Tibial nerve (tissue), 4 donors: ENCODE measurements at regions not wholly inside any gene's neighbourhood (a gene's known extent, or its start where the extent isn't known, plus 50 kb on each side); places are given as distances from the start of the nearest gene placed in this dataset.

Source experiments
- EP300 ChIP-seq, 2 donors: sonication (generic); formaldehyde crosslinking; IDR thresholded peaks; one replicate each; pipeline ENCODE4 v1.6.1; 2017; ENCODE audit warnings: antibody characterized with exemption in 2 of 2, mild to moderate bottlenecking in 1 of 2
- POLR2A ChIP-seq, 2 donors: fragments of 450-650 bp; IDR thresholded peaks; one replicate each; pipeline ENCODE4 v1.6.1; 2017; ENCODE audit warnings: antibody characterized with exemption in 2 of 2, mild to moderate bottlenecking in 2 of 2, moderate library complexity in 2 of 2
- TF ChIP-seq, protein P1 (sequence below), 5 experiments: fragments of 200-600 bp in 3 of 5; fragments of 450-650 bp in 2 of 5; sonication (generic) in 3 of 5; IDR thresholded peaks; one replicate each; pipeline ENCODE4 v1.5.1; 2016 to 2019; ENCODE audit warnings: antibody characterized with exemption in 5 of 5, mild to moderate bottlenecking in 3 of 5, moderate library complexity in 2 of 5

DNA sequence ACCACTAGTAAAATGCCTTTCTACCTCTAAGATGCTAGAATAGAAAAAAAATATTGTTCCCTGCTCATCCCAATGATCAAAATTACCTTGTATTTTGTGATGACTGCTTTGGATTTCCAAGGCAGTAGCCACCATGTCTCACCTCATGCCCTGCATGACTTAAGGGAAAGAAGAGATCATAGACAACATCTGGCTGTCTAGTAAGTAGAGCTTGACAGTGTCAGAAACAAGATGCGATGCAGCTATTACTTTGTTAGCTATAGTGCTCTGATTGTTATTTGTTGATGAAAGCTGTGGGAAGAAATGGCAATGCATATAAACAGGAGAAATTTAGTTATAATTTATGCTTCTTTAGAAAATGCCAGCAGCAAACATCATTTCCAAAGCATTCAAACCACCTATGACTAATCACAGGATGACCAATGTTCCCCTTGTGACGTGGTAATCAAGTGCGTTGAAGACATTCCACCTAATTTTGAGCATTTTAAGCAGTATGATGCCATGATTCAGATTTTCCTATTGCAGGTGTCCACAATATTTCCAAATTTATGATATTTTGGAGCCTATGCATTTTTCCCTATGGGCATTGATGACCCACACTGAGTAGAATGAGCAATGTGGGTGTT is 308.3 kb downstream of the KCNRG start:
- TF ChIP-seq, protein P1, sequence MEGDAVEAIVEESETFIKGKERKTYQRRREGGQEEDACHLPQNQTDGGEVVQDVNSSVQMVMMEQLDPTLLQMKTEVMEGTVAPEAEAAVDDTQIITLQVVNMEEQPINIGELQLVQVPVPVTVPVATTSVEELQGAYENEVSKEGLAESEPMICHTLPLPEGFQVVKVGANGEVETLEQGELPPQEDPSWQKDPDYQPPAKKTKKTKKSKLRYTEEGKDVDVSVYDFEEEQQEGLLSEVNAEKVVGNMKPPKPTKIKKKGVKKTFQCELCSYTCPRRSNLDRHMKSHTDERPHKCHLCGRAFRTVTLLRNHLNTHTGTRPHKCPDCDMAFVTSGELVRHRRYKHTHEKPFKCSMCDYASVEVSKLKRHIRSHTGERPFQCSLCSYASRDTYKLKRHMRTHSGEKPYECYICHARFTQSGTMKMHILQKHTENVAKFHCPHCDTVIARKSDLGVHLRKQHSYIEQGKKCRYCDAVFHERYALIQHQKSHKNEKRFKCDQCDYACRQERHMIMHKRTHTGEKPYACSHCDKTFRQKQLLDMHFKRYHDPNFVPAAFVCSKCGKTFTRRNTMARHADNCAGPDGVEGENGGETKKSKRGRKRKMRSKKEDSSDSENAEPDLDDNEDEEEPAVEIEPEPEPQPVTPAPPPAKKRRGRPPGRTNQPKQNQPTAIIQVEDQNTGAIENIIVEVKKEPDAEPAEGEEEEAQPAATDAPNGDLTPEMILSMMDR (IDR thresholded peaks at IDR 0.05), result no peak
- no peak for TF ChIP-seq POLR2A (IDR thresholded peaks at IDR 0.05)
- no peak for TF ChIP-seq EP300 (IDR thresholded peaks at IDR 0.05)
